OCI-LY3 (cell line): ENCODE measurements at regions not wholly inside any gene's neighbourhood (a gene's known extent, or its start where the extent isn't known, plus 50 kb on each side); places are given as distances from the start of the nearest gene placed in this dataset.

Experiments
- H2AFZ ChIP-seq: fragments of 200-600, 300-600 bp; shearing (Covaris generic); 2 replicates; pipeline ENCODE4 v1.6.0; 2014; ENCODE audit warnings: antibody characterized with exemption, low read depth, low read length
- H3K27ac ChIP-seq: fragments of 200-600, 300-600 bp; sonication (generic); 2 replicates; pipeline ENCODE4 v1.5.1; 2014; ENCODE audit warnings: mild to moderate bottlenecking, low read length, moderate library complexity, mixed read lengths
- H3K27me3 ChIP-seq: fragments of 200-600, 300-600 bp; sonication (generic); 2 replicates; pipeline ENCODE4 v1.6.1; 2014; ENCODE audit warnings: low read depth, low read length, mixed read lengths
- H3K36me3 ChIP-seq: fragments of 200-600, 300-600 bp; sonication (generic); replicated peaks from 2 replicates; pipeline ENCODE3; 2014; ENCODE audit warnings: low read depth, low read length, mixed read lengths
- H3K4me1 ChIP-seq: fragments of 300-600, 200-600 bp; sonication (generic); 2 replicates; pipeline ENCODE4 v1.6.1; 2014; ENCODE audit warnings: low read length, mixed read lengths
- H3K4me2 ChIP-seq: fragments of 200-600, 300-600 bp; sonication (generic); 2 replicates; pipeline ENCODE4 v1.6.1; 2014; ENCODE audit warnings: low read length, mixed read lengths
- H3K4me3 ChIP-seq: fragments of 300-600, 200-600 bp; sonication (generic); 2 replicates; pipeline ENCODE4 v1.5.1; 2014; ENCODE audit warnings: antibody characterized with exemption, mild to moderate bottlenecking, low read length, moderate library complexity
- H3K79me2 ChIP-seq: fragments of 300-600, 200-600 bp; shearing (Covaris generic); 2 replicates; pipeline ENCODE4 v1.6.1; 2014; ENCODE audit warnings: mild to moderate bottlenecking, low read length, mixed read lengths
- H3K9ac ChIP-seq: fragments of 300-600, 200-600 bp; shearing (Covaris generic); 2 replicates; pipeline ENCODE4 v1.6.0; 2014; ENCODE audit warnings: mild to moderate bottlenecking, low read length, moderate library complexity
- H3K9me3 ChIP-seq: fragments of 200-600, 300-600 bp; shearing (Covaris generic); 2 replicates; pipeline ENCODE4 v1.6.1; 2014; ENCODE audit warnings: low read length, mixed read lengths; ENCODE audit not compliant: insufficient read depth
- H4K20me1 ChIP-seq: fragments of 200-600, 300-600 bp; sonication (generic); 2 replicates; pipeline ENCODE4 v1.6.1; 2016; ENCODE audit warnings: low read length, mixed read lengths; ENCODE audit not compliant: insufficient read depth
- CTCF ChIP-seq: fragments of 200-600, 300-600 bp; sonication (generic); IDR thresholded peaks from 2 replicates; pipeline ENCODE4 v1.5.1; 2014; ENCODE audit warnings: antibody characterized with exemption, low read length, low read depth
- EZH2phosphoT487 ChIP-seq: fragments of 200-600 bp; shearing (Covaris generic); IDR thresholded peaks from 2 replicates; pipeline ENCODE4 v1.6.1; 2018; ENCODE audit warnings: antibody characterized with exemption, mixed run types, low read depth

- Histone ChIP-seq H3K27me3 (no peaks in the 10 kb centered on the region), H3K4me3 (no peak overlapping the region), H3K4me1 (peaks cover 38% of the 10 kb centered on the region), H3K9ac (no peak overlapping the region), H2AFZ (no peak overlapping the region), H3K79me2 (no peaks in the 10 kb centered on the region), H3K27ac (no peak overlapping the region), H4K20me1 (no peaks in the 10 kb centered on the region), H3K36me3 (peaks cover 5% of the 10 kb centered on the region), H3K4me2 (no peak overlapping the region), H3K9me3 (no peaks in the 10 kb centered on the region)
- TF ChIP-seq CTCF (no peak), EZH2phosphoT487 (no peak)
Observed at GRCh38 chr21:35328856-35329455, 279.9 kb upstream of the RUNX1 start.

- Histone ChIP-seq H3K4me2 (no peak overlapping the region), H3K9me3 (no peaks in the 10 kb centered on the region), H3K79me2 (no peaks in the 10 kb centered on the region), H3K9ac (no peak overlapping the region), H3K27ac (no peak overlapping the region), H3K27me3 (no peaks in the 10 kb centered on the region), H3K4me1 (peaks cover 48% of the 10 kb centered on the region), H3K4me3 (no peak overlapping the region), H4K20me1 (no peaks in the 10 kb centered on the region), H3K36me3 (no peaks in the 10 kb centered on the region), H2AFZ (no peak overlapping the region)
- TF ChIP-seq EZH2phosphoT487 (no peak), CTCF (no peak)
Observed at GRCh38 chr21:35326677-35327076, 277.6 kb upstream of the RUNX1 start.

DNA sequence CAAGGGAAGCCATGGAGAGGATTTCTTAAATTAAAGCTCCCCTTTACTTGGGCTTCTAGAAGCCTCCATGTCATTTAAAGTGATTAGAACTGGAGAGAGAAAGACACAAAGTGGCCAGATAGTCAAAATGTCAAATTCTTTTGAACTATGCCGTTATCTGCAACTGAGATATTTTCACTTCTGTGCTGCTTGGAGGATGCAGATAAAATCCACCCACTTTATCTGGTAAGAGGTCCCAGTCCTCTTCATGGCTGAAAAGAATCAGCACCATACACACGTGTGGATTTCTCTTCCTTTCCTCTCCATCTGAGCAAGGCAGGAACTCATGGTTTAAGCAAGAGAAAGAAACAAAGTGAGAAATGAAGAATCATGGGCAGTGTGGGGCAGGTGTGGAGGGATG, 276.9 kb upstream of the RUNX1 start:
- Histone ChIP-seq H3K9me3 (no peaks in the 10 kb centered on the region), H3K4me3 (no peak overlapping the region), H3K4me1 (peaks cover 55% of the 10 kb centered on the region), H3K36me3 (no peaks in the 10 kb centered on the region), H3K27me3 (no peaks in the 10 kb centered on the region), H3K27ac (no peak overlapping the region), H3K79me2 (no peaks in the 10 kb centered on the region), H3K9ac (no peak overlapping the region), H3K4me2 (peak overlapping the region; percentile 26; the same call in 1 of the 2 replicates), H2AFZ (peak overlapping the region; percentile 52), H4K20me1 (no peaks in the 10 kb centered on the region)
- no peak for TF ChIP-seq EZH2phosphoT487
- TF ChIP-seq CTCF: no peak

DNA sequence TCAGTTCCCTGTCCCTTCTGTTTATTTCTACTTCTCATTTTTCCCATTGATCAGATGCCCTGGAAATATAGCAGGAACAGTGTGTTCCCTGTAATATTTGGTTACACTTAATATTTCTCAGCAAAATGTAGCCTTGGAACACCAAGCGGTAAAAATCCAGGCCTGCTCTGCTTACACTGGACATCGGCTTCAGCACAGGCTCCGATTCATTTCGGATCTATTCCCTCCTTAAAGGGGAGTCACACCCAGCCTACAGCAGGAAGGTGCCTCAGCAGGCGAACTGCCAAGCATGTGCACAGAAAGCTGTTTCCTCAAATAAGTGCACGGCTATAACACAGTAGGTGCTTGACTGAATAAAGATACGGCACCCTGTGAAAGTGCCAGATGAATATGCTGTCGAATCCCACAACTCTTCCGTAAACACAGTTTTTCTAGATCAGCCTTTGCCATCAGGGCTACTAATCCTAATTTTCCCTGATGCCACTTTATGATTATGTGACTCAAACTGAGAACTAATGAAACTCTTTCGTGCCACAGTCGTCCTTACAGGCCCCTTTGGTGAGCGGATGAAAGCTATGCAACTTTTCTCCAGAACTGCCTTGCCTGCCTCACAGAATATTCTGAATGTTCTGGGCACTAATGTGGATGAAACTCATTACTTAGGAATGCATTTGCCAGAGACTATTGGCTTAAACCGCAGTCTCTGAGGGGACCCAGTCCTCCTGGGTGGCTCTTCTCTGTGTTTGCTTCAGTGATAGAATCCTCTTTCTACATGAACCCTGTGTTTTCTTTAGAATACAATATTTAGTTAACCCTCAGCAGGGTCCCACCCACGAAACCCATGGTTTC, 275.5 kb upstream of the RUNX1 start:
- Histone ChIP-seq H3K27me3 (no peaks in the 10 kb centered on the region), H3K4me2 (no peak overlapping the region), H2AFZ (peak overlapping the region; percentile 25; the same call in 1 of the 2 replicates), H4K20me1 (no peaks in the 10 kb centered on the region), H3K36me3 (no peaks in the 10 kb centered on the region), H3K4me3 (no peak overlapping the region), H3K9me3 (no peaks in the 10 kb centered on the region), H3K4me1 (peaks cover 55% of the 10 kb centered on the region), H3K79me2 (no peaks in the 10 kb centered on the region), H3K27ac (no peak overlapping the region), H3K9ac (no peak overlapping the region)
- TF ChIP-seq EZH2phosphoT487 (no peak), CTCF (no peak)
